SW 1271 (cell line): ENCODE measurements at regions not wholly inside any gene's neighbourhood (a gene's known extent, or its start where the extent isn't known, plus 50 kb on each side); places are given as distances from the start of the nearest gene placed in this dataset.

ENCODE experiments used
- DNase-seq, 2 experiments: peaks; one replicate each; lab custom pipeline; 2025; lab: John Stamatoyannopoulos, UW

DNA sequence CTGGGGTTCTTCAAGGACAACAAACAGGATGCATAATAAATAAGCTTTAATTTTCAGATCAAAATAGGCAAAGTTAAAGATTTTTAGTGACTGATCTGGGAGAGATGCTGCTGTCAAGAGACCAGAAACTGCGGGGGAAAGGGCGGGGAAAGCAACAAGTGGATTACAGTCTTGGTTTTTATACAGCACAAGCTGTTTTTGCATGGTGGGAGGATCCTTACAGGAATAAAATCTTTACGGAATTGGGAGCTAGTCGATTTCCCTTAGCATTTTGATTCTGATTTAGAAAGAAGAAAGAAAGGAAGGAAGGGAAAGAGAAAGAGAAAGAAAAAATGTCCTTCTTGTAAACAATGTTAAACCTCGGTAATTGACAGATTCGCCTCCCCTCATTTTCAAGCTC, 242.3 kb upstream of the SP8 start:
- no peak for DNase-seq

DNA sequence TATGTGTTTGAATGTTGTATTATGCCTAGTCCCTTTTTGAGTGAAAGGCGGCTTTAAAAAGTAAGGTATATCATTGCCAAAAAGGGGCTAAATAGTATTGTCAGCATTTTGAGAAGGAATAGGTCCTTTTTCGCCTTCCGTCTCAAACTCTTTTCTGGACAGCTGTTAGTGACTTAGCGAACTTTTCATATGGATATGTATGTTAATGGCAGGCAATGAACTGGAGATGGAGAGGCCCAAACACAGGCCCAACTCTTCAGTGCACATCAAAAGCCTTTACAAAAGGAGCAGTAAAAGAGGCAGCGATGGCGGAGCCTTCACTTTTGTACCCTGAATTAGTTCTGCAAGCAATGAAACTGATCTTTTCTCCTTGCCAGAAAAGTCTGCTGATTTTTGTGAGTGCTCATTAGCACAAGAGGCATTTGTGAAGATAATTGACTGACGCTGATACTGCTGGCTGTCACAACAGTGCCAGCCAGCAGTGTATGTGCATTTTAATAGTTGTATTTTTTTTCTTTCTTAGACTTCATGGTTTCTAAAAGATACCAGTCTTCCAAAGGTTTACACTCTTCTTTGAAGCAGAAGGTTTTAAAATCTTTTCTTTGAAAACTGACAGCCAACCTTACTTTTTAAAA, 243.7 kb upstream of the SP8 start:
- DNase-seq: no peak

DNA sequence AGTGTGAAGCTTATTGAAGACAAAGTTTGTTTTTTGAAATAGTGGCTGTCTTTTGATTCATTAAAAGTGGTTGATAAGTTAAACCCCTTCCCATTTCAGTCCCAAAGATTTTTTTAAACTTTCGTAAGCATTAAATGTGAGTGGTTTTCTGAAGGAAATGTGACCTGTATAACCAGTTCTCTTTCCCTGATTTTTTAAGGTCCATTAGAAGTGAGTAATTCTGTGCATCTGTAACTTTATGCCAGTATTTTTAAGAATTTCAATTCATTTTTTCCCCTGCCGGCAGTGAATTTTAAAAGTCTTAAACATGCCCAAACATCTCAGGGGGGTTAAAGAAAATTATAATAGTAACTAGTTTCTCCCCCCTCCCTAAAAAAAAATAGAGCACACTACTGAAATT, 254.6 kb upstream of the SP8 start:
- DNase-seq: no peak

DNA sequence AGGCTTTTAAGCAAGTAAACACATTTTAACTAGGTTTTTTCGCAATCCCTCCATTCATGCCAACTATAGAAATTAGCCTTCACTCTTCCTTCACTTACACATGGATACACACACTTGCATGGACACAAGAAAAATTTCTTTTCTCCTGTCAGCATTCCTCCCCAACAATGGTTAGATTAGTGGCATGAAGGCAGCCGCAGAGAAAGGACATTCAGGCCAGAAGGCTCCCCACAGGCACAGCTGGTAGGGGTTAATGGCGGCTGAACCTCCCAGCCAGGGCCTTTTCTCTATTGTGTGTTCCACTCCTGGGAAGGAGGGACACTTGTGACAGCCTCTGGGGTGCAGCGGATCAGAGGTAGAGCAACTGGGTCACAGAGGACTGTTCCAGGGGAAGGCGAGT, 255.0 kb upstream of the SP8 start:
- DNase-seq: no peak

DNA sequence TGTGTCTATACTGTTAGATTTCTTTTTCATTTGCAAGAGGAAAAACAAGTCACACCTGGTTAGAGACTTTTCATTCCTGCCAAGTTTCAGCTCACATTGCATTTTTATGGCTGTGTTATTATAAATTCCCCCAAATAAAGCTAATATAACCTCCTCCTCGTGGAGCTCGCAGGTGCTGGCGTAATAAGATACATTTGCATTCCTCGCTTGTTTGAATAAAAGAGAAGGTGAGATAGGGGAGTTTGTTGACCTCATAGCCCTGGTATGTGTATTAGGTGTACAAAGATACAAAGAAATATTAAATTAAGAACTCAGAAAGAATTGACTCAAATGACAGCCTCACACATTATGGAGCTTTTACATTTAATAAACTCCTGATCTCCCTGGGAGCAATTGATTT, 257.7 kb upstream of the SP8 start:
- no peak for DNase-seq

DNA sequence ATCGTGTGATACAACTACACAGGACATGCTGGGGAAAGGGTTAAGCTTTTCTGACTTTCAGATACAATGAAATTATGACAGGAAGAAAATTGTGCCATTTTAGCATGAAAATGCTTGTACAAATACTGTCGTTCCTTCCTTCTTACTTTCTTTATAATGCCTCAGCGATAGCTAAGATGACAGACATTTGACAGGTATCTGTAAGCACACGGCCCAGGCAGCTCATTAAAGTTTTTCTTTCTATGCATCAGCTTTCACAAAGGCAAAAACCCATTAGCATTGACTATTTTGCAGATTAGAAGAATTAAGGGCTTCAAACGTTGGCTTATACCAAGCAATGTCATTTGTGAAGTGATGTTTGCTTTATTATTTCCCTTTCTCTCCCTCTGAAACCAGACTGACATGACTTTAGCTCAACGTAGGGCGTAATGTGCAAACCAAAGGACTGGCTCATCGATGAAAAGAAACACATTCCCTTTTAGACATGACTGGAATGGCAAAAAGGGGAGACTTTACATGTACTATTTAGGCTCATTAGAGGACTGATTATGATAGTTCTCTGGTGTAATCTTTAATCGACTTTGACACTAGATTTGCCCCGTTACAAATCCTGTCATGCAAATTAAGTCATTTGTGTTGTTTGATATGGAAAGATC, 258.4 kb upstream of the SP8 start:
- no peak for DNase-seq

DNA sequence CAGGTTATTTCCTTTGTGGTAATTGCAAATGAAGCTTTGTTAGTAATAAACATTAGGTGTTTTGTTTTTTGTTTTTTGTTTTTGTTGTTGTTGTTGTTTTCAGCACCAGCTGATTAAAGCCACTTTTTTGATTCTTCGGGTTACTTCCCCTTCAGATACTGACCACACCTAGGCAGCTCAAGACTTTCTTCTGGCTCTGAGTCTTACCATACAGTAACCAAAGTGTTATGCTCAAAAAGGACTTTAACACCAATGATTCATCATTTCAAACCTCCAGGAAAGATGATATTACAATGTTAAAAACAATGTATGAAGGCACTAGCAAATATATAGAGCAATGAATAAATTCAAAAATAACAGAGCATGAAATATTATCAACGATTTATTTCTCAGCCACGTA, 265.2 kb upstream of the SP8 start:
- DNase-seq: no peak

DNA sequence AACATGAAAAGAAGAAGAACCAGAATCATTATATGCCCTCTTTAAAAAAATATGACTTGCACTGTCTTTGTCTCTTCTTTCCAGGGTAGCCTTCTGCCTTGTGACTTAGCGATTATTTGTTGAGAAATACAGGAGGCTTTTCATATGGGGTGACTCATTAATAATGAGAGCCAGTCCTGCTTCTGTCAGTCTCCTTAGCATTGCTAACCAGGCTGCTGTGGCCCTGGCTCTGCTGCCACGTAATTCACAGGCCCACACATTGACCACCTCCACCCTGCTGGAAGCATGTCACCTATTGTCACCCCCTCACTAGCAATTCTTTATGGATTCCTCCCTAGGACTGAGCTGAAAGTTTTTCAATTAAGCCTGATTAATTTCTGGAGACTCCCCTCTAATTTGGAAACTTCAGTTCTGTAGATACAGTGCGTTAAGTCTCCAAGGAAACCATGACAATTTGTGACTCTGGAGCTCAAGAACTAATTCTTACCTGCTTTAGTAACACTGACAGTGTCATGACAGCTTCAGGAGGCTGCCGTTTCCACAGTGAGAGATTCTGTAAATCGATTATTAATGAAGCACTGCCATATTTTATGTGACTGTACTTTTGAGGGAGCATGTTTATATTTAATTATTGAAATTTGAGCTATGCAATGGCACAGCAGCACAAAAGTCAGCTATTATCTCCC, 267.9 kb upstream of the SP8 start:
- DNase-seq: no peak

DNA sequence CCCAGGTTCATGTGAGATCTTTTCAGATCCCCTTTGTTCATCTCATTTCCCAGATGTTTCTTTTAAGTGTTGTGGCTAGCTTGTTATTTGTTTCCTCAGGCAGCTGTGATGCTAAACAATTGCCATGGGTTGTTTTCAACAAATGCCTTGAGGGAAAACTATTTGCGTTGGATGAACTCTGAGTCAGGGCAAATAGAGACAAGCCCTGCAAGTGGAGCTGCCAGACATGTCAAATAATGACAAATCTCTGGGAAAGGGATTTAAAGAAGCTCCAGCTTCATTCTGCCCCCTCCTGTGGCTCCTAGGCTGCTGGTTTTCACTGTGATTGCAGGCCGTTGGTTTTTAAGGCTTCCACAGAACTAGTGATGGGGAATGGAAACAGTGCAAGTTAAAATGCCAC, 272.4 kb upstream of the SP8 start:
- DNase-seq: no peak

DNA sequence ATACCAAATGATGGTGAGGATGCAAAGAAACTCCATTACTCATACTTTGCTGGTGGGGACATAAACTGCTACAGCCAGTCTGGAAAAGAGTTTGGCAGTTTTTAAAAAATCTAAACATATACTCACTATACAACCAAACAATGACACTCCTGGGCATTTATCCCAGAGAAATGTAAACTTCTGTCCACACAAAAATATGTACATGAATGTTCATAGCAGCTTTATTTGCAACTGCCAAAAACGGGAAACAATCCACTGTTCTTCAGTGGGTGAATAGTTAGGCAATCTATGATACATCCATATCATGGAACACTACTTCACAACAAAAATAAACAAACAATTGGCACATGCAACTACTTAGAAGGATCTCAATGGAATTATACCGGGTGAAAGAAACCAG, 276.4 kb upstream of the SP8 start:
- DNase-seq: no peak

DNA sequence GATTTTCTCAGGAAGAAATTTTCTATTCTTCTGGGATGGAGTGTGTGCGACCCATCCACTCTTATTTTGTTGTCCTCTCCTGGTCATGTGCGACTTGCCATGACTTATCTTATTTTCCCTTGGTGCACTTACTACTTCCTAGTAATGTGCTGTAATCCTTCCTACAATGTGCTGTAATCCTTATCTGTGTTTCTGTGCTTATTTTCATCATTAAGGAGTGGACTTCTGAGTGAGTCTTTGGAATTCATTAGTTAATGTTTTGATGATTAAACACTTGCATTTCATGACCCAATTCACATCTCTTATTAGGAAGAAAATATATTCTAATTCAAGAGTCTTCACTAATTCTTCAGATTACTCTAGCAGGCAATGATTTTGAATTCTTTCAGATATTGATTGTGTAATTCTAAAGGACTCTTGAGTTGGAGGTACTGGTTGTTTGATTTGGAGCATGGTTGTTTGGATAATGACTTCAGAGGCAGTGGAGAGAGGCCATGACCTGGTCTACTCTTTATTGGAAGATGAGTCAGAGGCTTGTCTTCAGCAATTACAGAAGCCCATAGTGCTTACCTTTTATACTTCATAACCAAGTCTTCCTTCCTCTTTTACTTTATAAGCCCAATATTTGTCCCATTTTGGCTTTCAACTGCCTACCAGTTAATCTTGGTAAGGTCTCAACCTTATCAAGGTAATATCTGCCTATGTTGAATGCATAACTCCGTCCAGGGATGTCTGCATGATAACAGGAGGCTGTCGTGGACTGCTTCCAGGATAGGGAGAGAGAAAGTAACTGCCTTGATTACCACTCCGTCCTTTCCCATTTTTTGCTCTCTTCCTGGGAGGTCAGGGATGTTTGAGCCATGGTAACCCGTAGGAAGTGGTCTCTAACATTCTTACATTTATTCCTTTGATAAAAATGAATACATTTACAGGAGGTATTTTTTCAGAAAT, 278.3 kb upstream of the SP8 start:
- DNase-seq: no peak

DNA sequence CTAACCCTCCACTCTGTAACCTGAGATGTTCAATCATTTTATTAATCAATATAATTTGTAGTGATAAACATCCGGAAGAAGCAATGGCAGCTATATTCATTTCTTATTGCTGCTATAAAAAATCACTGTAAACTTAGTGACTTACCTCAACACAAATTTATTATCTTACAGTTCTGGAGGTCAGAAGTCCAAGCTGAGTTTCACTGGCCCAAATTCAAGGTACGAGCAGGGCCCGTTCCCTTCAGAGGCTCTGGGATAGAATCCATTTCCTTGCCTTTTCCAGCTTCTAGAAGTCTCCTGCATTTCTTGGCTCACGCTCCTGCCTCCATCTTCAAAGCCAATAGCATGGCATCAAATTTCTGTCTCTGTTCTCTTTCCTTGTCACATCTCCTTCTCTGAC, 279.5 kb upstream of the SP8 start:
- DNase-seq: no peak

DNA sequence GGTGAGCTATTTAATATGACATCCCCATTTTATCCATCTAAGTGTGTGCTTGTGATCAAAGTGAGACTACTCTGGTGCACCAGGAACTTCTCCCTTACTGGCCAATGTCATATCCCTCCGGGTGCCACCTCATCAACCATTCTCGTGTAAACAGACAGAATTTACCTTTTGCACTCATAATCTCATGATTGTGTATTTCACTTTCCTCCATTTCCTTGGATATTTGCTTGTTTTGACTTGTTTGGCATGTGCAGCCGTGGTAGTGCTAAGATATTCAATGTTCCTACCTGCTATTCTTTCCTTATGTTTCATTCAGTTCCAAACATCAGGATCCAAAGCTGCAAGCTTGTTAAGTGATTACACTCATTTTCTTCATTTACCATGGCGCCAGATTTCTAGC, 280.5 kb upstream of the SP8 start:
- no peak for DNase-seq

DNA sequence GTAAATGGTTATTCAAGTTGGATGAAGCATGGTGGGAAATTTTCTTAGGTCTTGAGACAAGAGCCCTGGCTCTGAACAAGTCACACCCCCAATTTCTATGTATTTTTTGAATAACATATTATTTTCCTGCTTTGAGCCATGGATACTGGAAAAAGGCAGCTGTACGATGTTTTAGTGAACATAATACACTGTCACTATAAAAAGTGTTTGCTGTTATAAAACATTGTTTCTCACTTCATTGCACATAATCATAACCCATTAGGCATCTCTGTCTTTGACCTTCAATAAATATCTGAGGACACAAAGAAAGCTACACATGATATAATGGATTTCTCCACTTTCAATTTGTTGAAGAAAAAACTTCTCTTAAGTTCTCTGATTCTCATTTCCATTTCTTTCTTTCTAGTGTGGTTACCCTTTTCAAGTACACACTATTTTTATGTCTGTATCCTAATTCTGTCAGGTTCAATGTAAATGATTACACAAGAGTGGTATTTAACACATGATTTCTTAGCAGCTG, 283.9 kb upstream of the SP8 start:
- DNase-seq: no peak

DNA sequence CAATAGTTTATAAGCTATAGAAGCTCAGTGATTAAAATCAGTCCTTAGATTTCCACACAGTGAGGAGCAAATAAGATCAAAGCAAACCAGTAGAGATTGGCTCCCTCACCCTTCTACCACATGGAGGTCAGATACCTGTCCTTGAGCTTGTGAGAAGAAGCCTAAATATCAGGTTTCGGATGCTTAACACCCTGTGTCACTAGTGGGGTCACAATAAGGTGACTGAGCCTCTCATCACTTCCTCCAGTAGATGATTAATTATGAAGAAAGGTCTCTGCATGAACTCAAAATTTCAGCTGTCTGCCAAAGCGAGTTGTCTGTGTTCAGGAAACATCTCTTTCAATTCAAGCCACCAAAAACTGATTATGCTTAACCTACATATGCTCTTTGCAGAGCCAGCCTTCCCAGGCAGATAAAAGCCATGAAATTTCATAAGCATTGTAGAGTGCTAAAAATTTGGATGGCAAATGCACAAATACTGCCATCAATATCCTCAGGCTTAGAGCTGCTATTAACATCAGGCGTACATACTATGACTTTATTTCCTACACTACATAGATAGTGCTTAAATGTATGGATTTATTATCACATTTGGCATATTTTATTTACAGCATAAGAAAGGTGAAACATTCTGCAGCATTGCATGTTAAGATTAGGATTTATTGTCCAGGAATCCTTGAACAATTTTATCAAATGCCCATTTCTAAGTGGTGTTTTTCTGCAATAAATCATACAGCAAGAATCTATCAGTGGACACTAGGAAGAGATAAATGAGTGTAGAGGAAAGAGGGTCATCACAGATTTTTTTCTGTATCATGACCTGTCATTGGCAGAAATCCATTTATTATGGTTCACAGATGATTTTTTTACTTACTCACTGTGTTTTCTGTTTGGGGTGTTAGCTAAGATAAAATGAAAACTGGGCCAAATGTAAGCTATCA, 285.1 kb upstream of the SP8 start:
- DNase-seq: no peak

DNA sequence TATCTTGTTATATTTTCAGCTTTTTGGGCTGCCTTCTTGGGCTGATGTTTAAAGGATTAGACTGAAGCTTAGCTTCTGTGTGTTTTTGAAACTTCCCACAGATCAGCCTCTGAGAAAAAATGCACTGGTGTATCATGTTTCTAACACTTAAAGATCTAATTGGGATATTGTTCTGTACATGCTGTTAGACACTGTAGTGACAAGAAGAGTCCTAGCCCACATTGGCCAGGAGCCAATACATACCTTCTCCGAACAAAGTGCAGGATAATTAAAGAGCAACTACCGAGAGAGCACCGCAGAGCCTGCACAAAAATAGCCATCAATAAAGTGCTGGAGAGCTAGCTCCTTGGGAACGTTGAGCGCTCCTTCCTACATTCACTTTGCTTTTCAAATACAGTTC, 289.4 kb upstream of the SP8 start:
- DNase-seq: no peak

DNA sequence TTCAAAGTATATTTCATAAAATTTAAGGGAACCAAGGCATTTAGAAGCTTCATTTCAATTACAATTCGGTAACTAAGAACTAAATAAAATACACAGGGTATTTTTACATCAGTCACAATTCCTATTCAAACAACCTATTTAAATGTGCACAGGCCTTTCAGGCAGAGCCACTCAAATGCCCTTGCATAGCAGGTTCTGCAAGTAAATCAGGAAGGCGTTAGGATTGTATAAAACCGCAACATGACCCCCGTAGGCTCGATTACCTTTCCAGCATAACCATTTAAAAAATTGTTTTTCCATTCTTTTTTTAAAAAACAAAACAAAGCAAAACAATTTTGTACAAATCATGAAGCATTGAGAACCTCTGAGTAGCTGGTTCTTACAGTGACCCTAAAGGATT, 289.9 kb upstream of the SP8 start:
- DNase-seq: no peak

DNA sequence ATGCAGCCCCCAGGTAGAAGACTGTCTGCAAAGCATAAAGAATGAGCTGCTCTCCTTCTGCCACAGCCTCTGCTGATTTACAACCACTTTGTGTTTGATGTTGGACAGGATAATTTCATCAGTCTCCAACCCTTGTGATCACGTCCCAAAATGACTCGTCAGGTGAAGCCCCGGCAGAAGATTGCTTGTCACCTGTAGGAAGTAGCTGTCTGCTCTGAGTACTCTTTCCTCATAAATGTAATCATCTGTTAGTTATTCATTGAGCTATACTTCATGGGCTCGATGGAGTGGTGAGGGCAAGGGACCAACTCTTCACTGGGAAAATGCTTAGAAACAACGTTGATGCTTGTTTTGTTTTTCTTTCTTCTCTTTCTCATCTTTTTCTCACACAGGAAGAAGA, 290.9 kb upstream of the SP8 start:
- no peak for DNase-seq

DNA sequence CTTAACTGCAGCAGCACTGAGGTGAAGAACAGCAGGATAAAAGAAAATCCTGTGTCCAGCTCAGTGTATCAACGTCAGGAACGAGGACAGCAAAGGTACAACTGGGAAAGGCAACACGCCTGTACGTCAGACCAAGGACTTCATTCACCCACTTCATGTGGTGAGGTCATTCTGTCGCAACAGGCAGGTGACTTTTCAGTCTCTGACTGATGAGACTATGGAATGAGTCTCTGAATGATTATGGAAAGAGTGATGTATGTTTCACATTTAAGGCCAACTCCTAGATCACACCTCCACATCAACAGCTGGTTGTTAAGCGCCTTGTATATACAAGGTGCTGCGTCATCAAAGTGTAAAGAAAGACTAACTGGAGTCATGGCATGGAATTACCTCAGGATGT, 297.6 kb upstream of the SP8 start:
- DNase-seq: no peak

DNA sequence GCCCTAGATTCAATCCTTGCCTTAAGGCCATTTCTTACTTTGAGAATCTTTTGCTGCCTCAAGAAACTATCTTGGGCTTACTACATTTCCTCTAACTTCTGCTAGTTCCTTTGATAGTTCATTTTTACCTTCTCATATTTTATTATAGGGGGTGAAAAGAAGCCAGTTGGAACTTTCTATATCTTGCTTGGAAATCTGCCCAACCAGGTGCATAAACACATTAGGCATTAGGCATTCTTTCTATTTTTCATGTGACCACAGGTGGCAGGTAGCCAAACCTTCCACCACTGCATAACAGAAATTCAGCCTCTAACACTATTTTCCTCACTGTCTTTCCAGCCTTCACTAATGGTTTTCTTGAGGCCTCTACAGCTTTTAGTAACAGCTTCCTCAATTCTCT, 300.0 kb upstream of the SP8 start:
- DNase-seq: no peak

DNA sequence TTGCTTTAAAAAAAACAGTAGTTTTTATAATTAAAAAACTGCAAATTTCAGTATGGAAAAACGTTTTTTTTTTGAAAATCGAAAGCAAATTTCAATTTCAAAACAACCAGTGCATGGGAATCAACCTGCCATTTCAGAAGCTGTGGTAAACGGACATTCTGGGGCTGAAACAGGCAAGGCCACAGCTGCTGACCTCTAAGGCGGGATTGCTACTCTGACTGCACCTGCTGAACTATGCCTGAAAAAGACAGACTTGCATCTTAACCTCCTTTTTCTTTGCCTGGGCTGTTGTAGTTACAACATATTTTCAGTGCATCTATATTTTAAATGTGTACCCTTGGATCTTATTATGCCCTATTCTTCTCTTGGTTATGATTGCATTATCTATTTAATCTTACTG, 303.0 kb upstream of the SP8 start:
- DNase-seq: no peak
